ENCODE measurements at regions not wholly inside any gene's neighbourhood (a gene's known extent, or its start where the extent isn't known, plus 50 kb on each side); places are given as distances from the start of the nearest gene placed in this dataset.

DNA sequence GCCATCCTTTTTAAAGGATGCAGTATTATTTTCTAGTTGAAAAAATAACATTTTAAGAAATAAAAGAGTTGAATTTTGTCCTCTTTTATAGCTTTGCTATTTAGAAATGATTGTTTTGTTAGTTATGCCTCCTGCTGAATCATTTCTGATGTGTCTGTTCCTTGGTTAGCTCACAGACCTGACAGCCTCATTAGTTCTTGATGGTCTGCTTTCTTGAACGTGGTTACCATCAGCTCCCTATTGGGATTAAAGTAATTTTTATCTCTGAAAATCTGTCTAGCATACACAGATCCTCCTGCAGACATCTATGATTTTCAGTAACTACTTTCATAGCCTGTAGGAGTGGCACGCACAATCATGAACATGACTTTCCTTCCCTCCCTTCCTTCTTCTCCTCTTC lies 447.6 kb upstream of the B3GALT2 start:
- ChIA-PET POLR2A (no interaction called here), CTCF (ENCODE audit: low intra/inter-chr PET ratio) (no interaction called here)
- WGBS (ENCODE audit: insufficient coverage, low coverage, missing lambda C conversion rate), result 5% methylated on average over 2 of the region's 2 CpGs
- FAIRE-seq (no peak), DNase-seq (ENCODE audit: extremely low read depth in 1 of 4, low spot score in 3 of 4) (no peak), ATAC-seq (no peak)
- Histone ChIP-seq H3K79me2 (ENCODE audit: control insufficient read depth, insufficient read depth, low read length) (no peaks in the 10 kb centered on the region), H3K27me3 (ENCODE audit: control insufficient read depth in 2 of 2, insufficient read depth in 2 of 2, low read length in 2 of 2) (no peaks in the 10 kb centered on the region), H3K36me3 (ENCODE audit: control insufficient read depth, insufficient read depth, low read length) (no peaks in the 10 kb centered on the region), H3K9me1 (ENCODE audit: control insufficient read depth, insufficient read depth, low read length) (no peaks in the 10 kb centered on the region), H3K4me2 (ENCODE audit: insufficient read depth, low read length) (no peak overlapping the region), H3K4me1 (replicated peaks in 1 of 2; ENCODE audit: control insufficient read depth in 2 of 2, insufficient read depth in 2 of 2, low read length in 2 of 2) (no peaks in the 10 kb centered on the region), H3K4me3 (no peak overlapping the region), H3K9ac (ENCODE audit: insufficient read depth in 1 of 2, low read depth in 2 of 2, low read length in 2 of 2) (no peak overlapping the region), H2AFZ (ENCODE audit: low read depth, low read length) (no peak overlapping the region), H4K20me1 (replicated peaks; ENCODE audit: control insufficient read depth, insufficient read depth, low read length) (no peaks in the 10 kb centered on the region), H3K27ac (ENCODE audit: extremely low read depth, low read depth, low read length) (no peak overlapping the region), H3K9me3 (replicated peaks; ENCODE audit: control insufficient read depth, insufficient read depth, low read depth, low read length) (no peaks in the 10 kb centered on the region)
- intact Hi-C loops (cut with micrococcal nuclease), result no loop called here
- BruUV-seq (replicated peaks), result no TSS peak
- in situ Hi-C loops (cut with MboI), result no loop called here
- no peak for TF ChIP-seq NR2C1 (IDR thresholded peaks at IDR 0.05)
- no peak for TF ChIP-seq NR2C1 (tag; IDR thresholded peaks at IDR 0.05)

- Histone ChIP-seq H3K9me3 (replicated peaks; ENCODE audit: control insufficient read depth, insufficient read depth, low read depth, low read length) (no peaks in the 10 kb centered on the region), H3K4me3 (no peak overlapping the region), H3K36me3 (ENCODE audit: control insufficient read depth, insufficient read depth, low read length) (no peaks in the 10 kb centered on the region), H3K9ac (ENCODE audit: insufficient read depth in 1 of 2, low read depth in 2 of 2, low read length in 2 of 2) (no peak overlapping the region), H3K27ac (ENCODE audit: extremely low read depth, low read depth, low read length) (no peak overlapping the region), H3K9me1 (ENCODE audit: control insufficient read depth, insufficient read depth, low read length) (no peaks in the 10 kb centered on the region), H3K79me2 (ENCODE audit: control insufficient read depth, insufficient read depth, low read length) (no peaks in the 10 kb centered on the region), H3K27me3 (ENCODE audit: control insufficient read depth in 2 of 2, insufficient read depth in 2 of 2, low read length in 2 of 2) (no peaks in the 10 kb centered on the region), H3K4me1 (replicated peaks in 1 of 2; ENCODE audit: control insufficient read depth in 2 of 2, insufficient read depth in 2 of 2, low read length in 2 of 2) (no peaks in the 10 kb centered on the region), H3K4me2 (ENCODE audit: insufficient read depth, low read length) (no peak overlapping the region), H2AFZ (ENCODE audit: low read depth, low read length) (no peak overlapping the region), H4K20me1 (replicated peaks; ENCODE audit: control insufficient read depth, insufficient read depth, low read length) (no peaks in the 10 kb centered on the region)
- no peak for ATAC-seq
- CTCF ChIA-PET (ENCODE audit: low intra/inter-chr PET ratio), result no interaction called here
- intact Hi-C loops (cut with micrococcal nuclease) (no loop called here), in situ Hi-C loops (cut with MboI) (no loop called here)
- POLR2A ChIA-PET, result no interaction called here
- WGBS (ENCODE audit: insufficient coverage, low coverage, missing lambda C conversion rate), result 3% methylated on average over 3 of the region's 3 CpGs
- DNase-seq (ENCODE audit: extremely low read depth in 1 of 4, low spot score in 3 of 4), result no peak
- no peak for FAIRE-seq
- no TSS peak for BruUV-seq (replicated peaks)
- TF ChIP-seq, protein P1, sequence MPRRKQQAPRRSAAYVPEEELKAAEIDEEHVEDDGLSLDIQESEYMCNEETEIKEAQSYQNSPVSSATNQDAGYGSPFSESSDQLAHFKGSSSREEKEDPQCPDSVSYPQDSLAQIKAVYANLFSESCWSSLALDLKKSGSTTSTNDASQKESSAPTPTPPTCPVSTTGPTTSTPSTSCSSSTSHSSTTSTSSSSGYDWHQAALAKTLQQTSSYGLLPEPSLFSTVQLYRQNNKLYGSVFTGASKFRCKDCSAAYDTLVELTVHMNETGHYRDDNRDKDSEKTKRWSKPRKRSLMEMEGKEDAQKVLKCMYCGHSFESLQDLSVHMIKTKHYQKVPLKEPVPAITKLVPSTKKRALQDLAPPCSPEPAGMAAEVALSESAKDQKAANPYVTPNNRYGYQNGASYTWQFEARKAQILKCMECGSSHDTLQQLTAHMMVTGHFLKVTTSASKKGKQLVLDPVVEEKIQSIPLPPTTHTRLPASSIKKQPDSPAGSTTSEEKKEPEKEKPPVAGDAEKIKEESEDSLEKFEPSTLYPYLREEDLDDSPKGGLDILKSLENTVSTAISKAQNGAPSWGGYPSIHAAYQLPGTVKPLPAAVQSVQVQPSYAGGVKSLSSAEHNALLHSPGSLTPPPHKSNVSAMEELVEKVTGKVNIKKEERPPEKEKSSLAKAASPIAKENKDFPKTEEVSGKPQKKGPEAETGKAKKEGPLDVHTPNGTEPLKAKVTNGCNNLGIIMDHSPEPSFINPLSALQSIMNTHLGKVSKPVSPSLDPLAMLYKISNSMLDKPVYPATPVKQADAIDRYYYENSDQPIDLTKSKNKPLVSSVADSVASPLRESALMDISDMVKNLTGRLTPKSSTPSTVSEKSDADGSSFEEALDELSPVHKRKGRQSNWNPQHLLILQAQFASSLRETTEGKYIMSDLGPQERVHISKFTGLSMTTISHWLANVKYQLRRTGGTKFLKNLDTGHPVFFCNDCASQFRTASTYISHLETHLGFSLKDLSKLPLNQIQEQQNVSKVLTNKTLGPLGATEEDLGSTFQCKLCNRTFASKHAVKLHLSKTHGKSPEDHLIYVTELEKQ (CRISPR knock-in tag; IDR thresholded peaks at IDR 0.05), result no peak
- TF ChIP-seq ZNF134 (CRISPR knock-in tag; conservative IDR thresholded peaks at IDR 0.05) (no peak), CREBBP (IDR thresholded peaks at IDR 0.05; ENCODE audit: low read depth, low read length) (no peak), BRF1 (IDR thresholded peaks at IDR 0.05; ENCODE audit: borderline replicate concordance, extremely low read depth, insufficient read length) (no peak), FOXJ2 (tag; IDR thresholded peaks at IDR 0.05) (no peak), NFE2L1 (tag; IDR thresholded peaks at IDR 0.05; ENCODE audit: borderline replicate concordance, low read depth) (no peak), EHMT2 (IDR thresholded peaks at IDR 0.05) (no peak), RB1 (IDR thresholded peaks at IDR 0.05; ENCODE audit: low read depth) (no peak), ZFP1 (CRISPR knock-in tag; IDR thresholded peaks at IDR 0.05) (no peak), ETV1 (tag; conservative IDR thresholded peaks at IDR 0.05; ENCODE audit: low read depth) (no peak), DACH1 (IDR thresholded peaks at IDR 0.05; ENCODE audit: partially characterized antibody) (no peak), NFE2 (IDR thresholded peaks at IDR 0.05; ENCODE audit: low read depth) (no peak), ZNF311 (CRISPR knock-in tag; IDR thresholded peaks at IDR 0.05) (no peak)
- TF ChIP-seq, protein P2, sequence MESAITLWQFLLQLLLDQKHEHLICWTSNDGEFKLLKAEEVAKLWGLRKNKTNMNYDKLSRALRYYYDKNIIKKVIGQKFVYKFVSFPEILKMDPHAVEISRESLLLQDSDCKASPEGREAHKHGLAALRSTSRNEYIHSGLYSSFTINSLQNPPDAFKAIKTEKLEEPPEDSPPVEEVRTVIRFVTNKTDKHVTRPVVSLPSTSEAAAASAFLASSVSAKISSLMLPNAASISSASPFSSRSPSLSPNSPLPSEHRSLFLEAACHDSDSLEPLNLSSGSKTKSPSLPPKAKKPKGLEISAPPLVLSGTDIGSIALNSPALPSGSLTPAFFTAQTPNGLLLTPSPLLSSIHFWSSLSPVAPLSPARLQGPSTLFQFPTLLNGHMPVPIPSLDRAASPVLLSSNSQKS (CRISPR knock-in tag; IDR thresholded peaks at IDR 0.05), result no peak
These were observed 446.7 kb upstream of the B3GALT2 start for GRCh38 chr1:193633093-193633492.

Measured in K562 (cell line).